Osteoblast (primary cell): ENCODE measurements at regions not wholly inside any gene's neighbourhood (a gene's known extent, or its start where the extent isn't known, plus 50 kb on each side); places are given as distances from the start of the nearest gene placed in this dataset.

ENCODE experiments used
- DNase-seq: peaks from one replicate; pipeline ENCODE4 v3.0.0; 2011; ENCODE audit warnings: low spot score, mixed read lengths; ENCODE audit not compliant: insufficient read length; ENCODE audit errors: missing footprints
- H2AFZ ChIP-seq: 2 replicates; pipeline ENCODE4 v1.6.0; 2011; ENCODE audit warnings: mild to moderate bottlenecking, low read length
- H3K27ac ChIP-seq: 2 replicates; pipeline ENCODE4 v1.5.1; 2011; ENCODE audit warnings: mild to moderate bottlenecking, low read depth, low read length, moderate library complexity
- H3K27me3 ChIP-seq: 2 replicates; pipeline ENCODE4 v1.6.0; 2012; ENCODE audit warnings: mild to moderate bottlenecking, control low read depth, inconsistent platforms, low read length, moderate library complexity; ENCODE audit not compliant: insufficient read depth
- H3K36me3 ChIP-seq: 2 replicates; pipeline ENCODE4 v1.5.1; 2011; ENCODE audit warnings: mild to moderate bottlenecking, low read length, control low read depth, moderate library complexity; ENCODE audit not compliant: insufficient read depth
- H3K4me1 ChIP-seq: 2 replicates; pipeline ENCODE4 v1.5.1; 2011; ENCODE audit warnings: mild to moderate bottlenecking, low read length, control low read depth, moderate library complexity; ENCODE audit not compliant: insufficient read depth
- H3K4me2 ChIP-seq: 2 replicates; pipeline ENCODE4 v1.6.0; 2011; ENCODE audit warnings: mild to moderate bottlenecking, low read length; ENCODE audit not compliant: insufficient read depth
- H3K4me3 ChIP-seq: fragments of 200-600 bp; sonication (generic); 3 replicates; pipeline ENCODE4 v1.5.1; 2012; ENCODE audit warnings: mild to moderate bottlenecking, low read length, inconsistent platforms; ENCODE audit not compliant: insufficient read depth
- H3K79me2 ChIP-seq: 2 replicates; pipeline ENCODE4 v1.6.0; 2012; ENCODE audit warnings: mild to moderate bottlenecking, low read length, control low read depth, inconsistent platforms; ENCODE audit not compliant: insufficient read depth
- H3K9me3 ChIP-seq: 2 replicates; pipeline ENCODE4 v1.5.1; 2011; ENCODE audit warnings: low read depth, low read length, control low read depth
- H4K20me1 ChIP-seq: 2 replicates; pipeline ENCODE4 v1.6.0; 2012; ENCODE audit warnings: mild to moderate bottlenecking, low read length, control low read depth; ENCODE audit not compliant: insufficient read depth
- CTCF ChIP-seq: IDR thresholded peaks from 2 replicates; pipeline ENCODE4 v1.5.1; 2011; ENCODE audit warnings: mild to moderate bottlenecking, low read depth, low read length, moderate library complexity; ENCODE audit errors: extremely low read depth

- H3K79me2 ChIP-seq, result no peaks in the 10 kb centered on the region
- H3K9me3 ChIP-seq, result peaks cover 3% of the 10 kb centered on the region
- H3K4me2 ChIP-seq, result no peak overlapping the region
- TF ChIP-seq CTCF, result no peak
- H3K4me3 ChIP-seq, result no peak overlapping the region
- no peak for DNase-seq
- no peak overlapping the region for H3K27ac ChIP-seq
- no peak overlapping the region for H2AFZ ChIP-seq
- no peaks in the 10 kb centered on the region for H4K20me1 ChIP-seq
- H3K36me3 ChIP-seq, result no peaks in the 10 kb centered on the region
- no peaks in the 10 kb centered on the region for H3K4me1 ChIP-seq
- no peaks in the 10 kb centered on the region for H3K27me3 ChIP-seq
Observed at GRCh38 chr7:52669031-52669430, 366.4 kb upstream of the POM121L12 start.

GRCh38 chr7:52668435-52668834 lies 367.0 kb upstream of the POM121L12 start:
- no peaks in the 10 kb centered on the region for H4K20me1 ChIP-seq
- H2AFZ ChIP-seq, result no peak overlapping the region
- no peak for TF ChIP-seq CTCF
- H3K27ac ChIP-seq, result no peak overlapping the region
- peaks cover 1% of the 10 kb centered on the region for H3K9me3 ChIP-seq
- no peaks in the 10 kb centered on the region for H3K36me3 ChIP-seq
- no peak overlapping the region for H3K4me3 ChIP-seq
- no peaks in the 10 kb centered on the region for H3K27me3 ChIP-seq
- no peak overlapping the region for H3K4me2 ChIP-seq
- DNase-seq, result no peak
- no peaks in the 10 kb centered on the region for H3K79me2 ChIP-seq
- no peaks in the 10 kb centered on the region for H3K4me1 ChIP-seq

GRCh38 chr7:52659178-52659577 lies 376.3 kb upstream of the POM121L12 start:
- TF ChIP-seq CTCF, result no peak

GRCh38 chr7:52656098-52656497 lies 379.3 kb upstream of the POM121L12 start:
- Histone ChIP-seq H3K36me3 (no peaks in the 10 kb centered on the region), H3K4me3 (no peak overlapping the region), H2AFZ (no peak overlapping the region), H4K20me1 (no peaks in the 10 kb centered on the region), H3K27me3 (no peaks in the 10 kb centered on the region), H3K9me3 (peaks cover 3% of the 10 kb centered on the region), H3K4me2 (no peak overlapping the region), H3K79me2 (no peaks in the 10 kb centered on the region), H3K27ac (no peak overlapping the region), H3K4me1 (no peaks in the 10 kb centered on the region)
- TF ChIP-seq CTCF, result no peak
- DNase-seq, result no peak

More at GRCh38 chr7:52659178-52659577, 376.3 kb upstream of the POM121L12 start:
- Histone ChIP-seq H2AFZ (no peak overlapping the region), H3K4me2 (no peak overlapping the region), H3K79me2 (no peaks in the 10 kb centered on the region), H3K27me3 (no peaks in the 10 kb centered on the region), H3K36me3 (no peaks in the 10 kb centered on the region), H3K9me3 (no peaks in the 10 kb centered on the region), H3K4me3 (no peak overlapping the region), H3K27ac (no peak overlapping the region), H3K4me1 (no peaks in the 10 kb centered on the region), H4K20me1 (no peaks in the 10 kb centered on the region)
- no peak for DNase-seq
